Astrocyte (in vitro differentiated cells and primary cell): ENCODE measurements at regions not wholly inside any gene's neighbourhood (a gene's known extent, or its start where the extent isn't known, plus 50 kb on each side); places are given as distances from the start of the nearest gene placed in this dataset.

Experiments
- DNase-seq: peaks from one replicate; pipeline ENCODE4 v3.0.0-alpha.2; 2010; ENCODE audit warnings: low read depth
- FAIRE-seq: peaks from 2 replicates; lab custom pipeline; 2011; peaks lifted over from hg19 to GRCh38; lab: Jason Lieb, UNC
- H2AFZ ChIP-seq: 2 replicates; pipeline ENCODE4 v1.6.0; 2012; ENCODE audit warnings: low read depth, low read length, inconsistent platforms
- H3K27ac ChIP-seq: 2 replicates; pipeline ENCODE4 v1.5.1; 2011; ENCODE audit warnings: low read depth, low read length, inconsistent platforms
- H3K27me3 ChIP-seq: 2 replicates; pipeline ENCODE4 v1.6.0; 2011; ENCODE audit warnings: low read length, inconsistent platforms; ENCODE audit not compliant: insufficient read depth
- H3K36me3 ChIP-seq: 2 replicates; pipeline ENCODE4 v1.5.1; 2011; ENCODE audit warnings: low read length, inconsistent platforms; ENCODE audit not compliant: insufficient read depth
- H3K4me1 ChIP-seq: 2 replicates; pipeline ENCODE4 v1.5.1; 2011; ENCODE audit warnings: low read length, inconsistent platforms; ENCODE audit not compliant: insufficient read depth
- H3K4me2 ChIP-seq: 2 replicates; pipeline ENCODE4 v1.6.0; 2012; ENCODE audit warnings: low read length, inconsistent platforms
- H3K4me3 ChIP-seq: 2 replicates; pipeline ENCODE4 v1.5.1; 2011; ENCODE audit warnings: low read depth, mild to moderate bottlenecking, low read length, inconsistent platforms; ENCODE audit not compliant: insufficient read depth
- H3K79me2 ChIP-seq: 2 replicates; pipeline ENCODE4 v1.6.0; 2012; ENCODE audit warnings: mild to moderate bottlenecking, low read length, inconsistent platforms; ENCODE audit not compliant: insufficient read depth
- H3K9ac ChIP-seq: 2 replicates; pipeline ENCODE4 v1.6.0; 2012; ENCODE audit warnings: mild to moderate bottlenecking, low read length, inconsistent platforms
- H3K9me3 ChIP-seq: 2 replicates; pipeline ENCODE4 v1.5.1; 2012; ENCODE audit warnings: low read depth, mild to moderate bottlenecking, low read length, inconsistent platforms; ENCODE audit not compliant: insufficient read depth
- H4K20me1 ChIP-seq: 2 replicates; pipeline ENCODE4 v1.6.0; 2012; ENCODE audit warnings: low read length, inconsistent platforms; ENCODE audit not compliant: insufficient read depth
- H3K27ac Mint-ChIP-seq: one replicate; pipeline ENCODE4 v1.8.0; 2021; ENCODE audit warnings: mild to moderate bottlenecking, mixed read lengths; ENCODE audit not compliant: unreplicated experiment
- H3K27me3 Mint-ChIP-seq: one replicate; pipeline ENCODE4 v1.8.0; 2021; ENCODE audit warnings: low read depth, mixed read lengths; ENCODE audit not compliant: unreplicated experiment
- H3K36me3 Mint-ChIP-seq: one replicate; pipeline ENCODE4 v1.8.0; 2021; ENCODE audit warnings: low read depth, mixed read lengths; ENCODE audit not compliant: unreplicated experiment
- H3K4me1 Mint-ChIP-seq: one replicate; pipeline ENCODE4 v1.8.0; 2021; ENCODE audit warnings: low read depth, mixed read lengths; ENCODE audit not compliant: unreplicated experiment
- H3K4me3 Mint-ChIP-seq: one replicate; pipeline ENCODE4 v1.8.0; 2021; ENCODE audit warnings: mild to moderate bottlenecking, moderate library complexity, mixed read lengths; ENCODE audit not compliant: unreplicated experiment
- H3K9me3 Mint-ChIP-seq: one replicate; pipeline ENCODE4 v1.8.0; 2021; ENCODE audit warnings: mild to moderate bottlenecking, mixed read lengths; ENCODE audit not compliant: unreplicated experiment
- CTCF ChIP-seq: IDR thresholded peaks from 2 replicates; pipeline ENCODE4 v1.5.1; 2011; ENCODE audit warnings: low read depth, mild to moderate bottlenecking, inconsistent platforms, low read length, moderate library complexity; ENCODE audit not compliant: insufficient read depth
- EZH2 ChIP-seq: IDR thresholded peaks from 2 replicates; pipeline ENCODE4 v1.6.1; 2012; ENCODE audit warnings: mild to moderate bottlenecking, low read length, inconsistent platforms; ENCODE audit not compliant: insufficient read depth

GRCh38 chrX:67780694-67781109 is 236.9 kb downstream of the AR start:
- H2AFZ ChIP-seq = peak overlapping the region; percentile 73
- H3K36me3 ChIP-seq = no peaks in the 10 kb centered on the region
- TF ChIP-seq EZH2 (no peak), CTCF (no peak)
- peaks cover 10% of the 10 kb centered on the region for H3K4me1 ChIP-seq
- H3K36me3 Mint-ChIP-seq = no peaks in the 10 kb centered on the region
- peak overlapping the region; percentile 72 for H3K4me2 ChIP-seq
- H3K27me3 Mint-ChIP-seq = no peaks in the 10 kb centered on the region
- no peaks in the 10 kb centered on the region for H3K9me3 Mint-ChIP-seq
- H3K4me3 Mint-ChIP-seq = peak overlapping the region; percentile 63
- no peaks in the 10 kb centered on the region for H4K20me1 ChIP-seq
- FAIRE-seq (peak; percentile 100), DNase-seq (peak; percentile 96)
- H3K27me3 ChIP-seq = no peaks in the 10 kb centered on the region
- peak overlapping the region; percentile 5 for H3K4me3 ChIP-seq
- peak overlapping the region; percentile 50 for H3K9ac ChIP-seq
- H3K9me3 ChIP-seq = no peaks in the 10 kb centered on the region
- H3K4me1 Mint-ChIP-seq = peaks cover 17% of the 10 kb centered on the region
- H3K27ac ChIP-seq = peak overlapping the region; percentile 53
- peak overlapping the region; percentile 95 for H3K27ac Mint-ChIP-seq
- H3K79me2 ChIP-seq = no peaks in the 10 kb centered on the region

GRCh38 chrX:67781132-67781531 is 237.3 kb downstream of the AR start:
- H3K4me3 Mint-ChIP-seq = no peak overlapping the region
- Histone ChIP-seq H3K4me2 (peak overlapping the region; percentile 72), H4K20me1 (no peaks in the 10 kb centered on the region), H3K4me3 (no peak overlapping the region), H3K36me3 (no peaks in the 10 kb centered on the region), H3K27ac (no peak overlapping the region), H3K27me3 (no peaks in the 10 kb centered on the region), H3K79me2 (no peaks in the 10 kb centered on the region), H3K9ac (no peak overlapping the region), H3K9me3 (no peaks in the 10 kb centered on the region), H2AFZ (peak overlapping the region; percentile 73), H3K4me1 (peaks cover 10% of the 10 kb centered on the region)
- H3K27me3 Mint-ChIP-seq = no peaks in the 10 kb centered on the region
- DNase-seq (no peak), FAIRE-seq (peak; percentile 37)
- H3K4me1 Mint-ChIP-seq = peaks cover 17% of the 10 kb centered on the region
- TF ChIP-seq EZH2 (no peak), CTCF (no peak)
- no peaks in the 10 kb centered on the region for H3K36me3 Mint-ChIP-seq
- peak overlapping the region; percentile 95 for H3K27ac Mint-ChIP-seq
- no peaks in the 10 kb centered on the region for H3K9me3 Mint-ChIP-seq

- Histone ChIP-seq H4K20me1 (no peaks in the 10 kb centered on the region), H3K4me1 (peaks cover 10% of the 10 kb centered on the region), H3K27me3 (no peaks in the 10 kb centered on the region), H3K9ac (no peak overlapping the region), H2AFZ (no peak overlapping the region), H3K36me3 (no peaks in the 10 kb centered on the region), H3K4me2 (no peak overlapping the region), H3K9me3 (no peaks in the 10 kb centered on the region), H3K79me2 (no peaks in the 10 kb centered on the region), H3K27ac (no peak overlapping the region), H3K4me3 (no peak overlapping the region)
- TF ChIP-seq CTCF (no peak), EZH2 (no peak)
- Mint-ChIP-seq H3K9me3 (no peaks in the 10 kb centered on the region), H3K27ac (no peak overlapping the region), H3K36me3 (no peaks in the 10 kb centered on the region), H3K4me3 (no peak overlapping the region), H3K4me1 (peaks cover 8% of the 10 kb centered on the region), H3K27me3 (no peaks in the 10 kb centered on the region)
- DNase-seq (no peak), FAIRE-seq (peak; percentile 86)
Observed at GRCh38 chrX:67784712-67785111, 240.9 kb downstream of the AR start.
